Activated gamma-delta T cell treated with anti-CD3 and anti-CD28 coated beads, Interleukin-2, amount 50 U/mL, for 16 hours (primary cell): ENCODE measurements at regions not wholly inside any gene's neighbourhood (a gene's known extent, or its start where the extent isn't known, plus 50 kb on each side); places are given as distances from the start of the nearest gene placed in this dataset.
"Not testable (repeated sequence)": the region's sequence is repeated elsewhere in the genome, so short reads cannot be mapped to it uniquely, and the experiment has no call there.

Source experiments
- DNase-seq: peaks from one replicate; pipeline ENCODE4 v3.0.0-alpha.2; 2020; ENCODE audit warnings: low read depth

- DNase-seq = no peak
Observed at GRCh38 chr15:96051598-96051997, 278.9 kb upstream of the NR2F2 start.

- DNase-seq = no peak
Observed at GRCh38 chr15:96052154-96052553, 278.3 kb upstream of the NR2F2 start.

GRCh38 chr15:96052572-96053030 is 277.9 kb upstream of the NR2F2 start:
- DNase-seq = no peak

GRCh38 chr15:96053031-96053780 is 277.3 kb upstream of the NR2F2 start:
- DNase-seq = no peak

- DNase-seq = no peak
Observed at GRCh38 chr15:96053781-96054428, 276.6 kb upstream of the NR2F2 start.

GRCh38 chr15:96054621-96055020 is 275.9 kb upstream of the NR2F2 start:
- no peak for DNase-seq

- no peak for DNase-seq
Observed at GRCh38 chr15:96058103-96058851, 272.2 kb upstream of the NR2F2 start.

GRCh38 chr15:96058852-96059103 is 271.7 kb upstream of the NR2F2 start:
- not testable (repeated sequence) for DNase-seq

- DNase-seq = not testable (repeated sequence)
Observed at GRCh38 chr15:96060591-96060990, 269.9 kb upstream of the NR2F2 start.

GRCh38 chr15:96064351-96064756 is 266.1 kb upstream of the NR2F2 start:
- no peak for DNase-seq

GRCh38 chr15:96066126-96066525 is 264.4 kb upstream of the NR2F2 start:
- no peak for DNase-seq

GRCh38 chr15:96066852-96067495 is 263.5 kb upstream of the NR2F2 start:
- no peak for DNase-seq

GRCh38 chr15:96067677-96068076 is 262.8 kb upstream of the NR2F2 start:
- no peak for DNase-seq

GRCh38 chr15:96068897-96069296 is 261.6 kb upstream of the NR2F2 start:
- DNase-seq = no peak

GRCh38 chr15:96070636-96071035 is 259.9 kb upstream of the NR2F2 start:
- no peak for DNase-seq

- DNase-seq = no peak
Observed at GRCh38 chr15:96072821-96073220, 257.7 kb upstream of the NR2F2 start.

- DNase-seq = no peak
Observed at GRCh38 chr15:96073908-96074307, 256.6 kb upstream of the NR2F2 start.

GRCh38 chr15:96075895-96076294 is 254.6 kb upstream of the NR2F2 start:
- DNase-seq = no peak

GRCh38 chr15:96076350-96076749 is 254.2 kb upstream of the NR2F2 start:
- DNase-seq = no peak

- no peak for DNase-seq
Observed at GRCh38 chr15:96079041-96079440, 251.5 kb upstream of the NR2F2 start.

GRCh38 chr15:96079882-96080281 is 250.6 kb upstream of the NR2F2 start:
- no peak for DNase-seq

GRCh38 chr15:96086164-96086563 is 244.3 kb upstream of the NR2F2 start:
- no peak for DNase-seq
